ENCODE measurements at regions not wholly inside any gene's neighbourhood (a gene's known extent, or its start where the extent isn't known, plus 50 kb on each side); places are given as distances from the start of the nearest gene placed in this dataset.

- no peak for DNase-seq (ENCODE audit: low spot score in 2 of 2)
- Histone ChIP-seq H3K36me3 (no peaks in the 10 kb centered on the region), H3K4me3 (no peak overlapping the region), H3K27me3 (no peaks in the 10 kb centered on the region), H3K9me3 (no peaks in the 10 kb centered on the region), H3K4me1 (no peaks in the 10 kb centered on the region), H3K27ac (no peak overlapping the region)
- TF ChIP-seq POLR2A (IDR thresholded peaks at IDR 0.05) (no peak), EP300 (IDR thresholded peaks at IDR 0.05) (no peak), POLR2AphosphoS5 (IDR thresholded peaks at IDR 0.05) (no peak)
- TF ChIP-seq, protein P1, sequence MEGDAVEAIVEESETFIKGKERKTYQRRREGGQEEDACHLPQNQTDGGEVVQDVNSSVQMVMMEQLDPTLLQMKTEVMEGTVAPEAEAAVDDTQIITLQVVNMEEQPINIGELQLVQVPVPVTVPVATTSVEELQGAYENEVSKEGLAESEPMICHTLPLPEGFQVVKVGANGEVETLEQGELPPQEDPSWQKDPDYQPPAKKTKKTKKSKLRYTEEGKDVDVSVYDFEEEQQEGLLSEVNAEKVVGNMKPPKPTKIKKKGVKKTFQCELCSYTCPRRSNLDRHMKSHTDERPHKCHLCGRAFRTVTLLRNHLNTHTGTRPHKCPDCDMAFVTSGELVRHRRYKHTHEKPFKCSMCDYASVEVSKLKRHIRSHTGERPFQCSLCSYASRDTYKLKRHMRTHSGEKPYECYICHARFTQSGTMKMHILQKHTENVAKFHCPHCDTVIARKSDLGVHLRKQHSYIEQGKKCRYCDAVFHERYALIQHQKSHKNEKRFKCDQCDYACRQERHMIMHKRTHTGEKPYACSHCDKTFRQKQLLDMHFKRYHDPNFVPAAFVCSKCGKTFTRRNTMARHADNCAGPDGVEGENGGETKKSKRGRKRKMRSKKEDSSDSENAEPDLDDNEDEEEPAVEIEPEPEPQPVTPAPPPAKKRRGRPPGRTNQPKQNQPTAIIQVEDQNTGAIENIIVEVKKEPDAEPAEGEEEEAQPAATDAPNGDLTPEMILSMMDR (IDR thresholded peaks at IDR 0.05), result no peak
Observed at GRCh38 chr18:30451981-30452380, 590.6 kb downstream of the DSC3 start.

DNA sequence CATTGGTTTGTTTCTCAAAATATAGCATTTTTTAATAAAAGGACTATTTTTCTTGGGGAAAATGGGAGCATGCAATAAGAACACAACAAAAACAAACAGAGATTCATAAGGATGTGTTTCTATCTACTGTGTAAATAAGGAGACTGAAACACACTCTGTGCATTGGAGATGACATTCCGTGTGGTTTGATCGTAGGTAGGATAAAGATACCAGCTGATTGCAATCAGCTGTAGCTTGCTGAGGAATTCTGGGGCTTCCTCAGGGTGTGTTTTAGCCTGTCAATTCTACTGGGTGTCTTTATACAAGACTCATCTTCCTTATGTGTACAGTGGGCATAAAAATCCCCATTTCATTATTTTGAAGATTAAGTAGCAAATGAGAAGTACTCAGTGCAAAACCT, 591.6 kb downstream of the DSC3 start:
- WGBS, result 32% methylated on average over 2 of the region's 2 CpGs
- DNase-seq (ENCODE audit: low spot score in 2 of 2), result no peak
- TF ChIP-seq, protein P1 (IDR thresholded peaks at IDR 0.05), result no peak
- TF ChIP-seq POLR2A (IDR thresholded peaks at IDR 0.05) (no peak), EP300 (IDR thresholded peaks at IDR 0.05) (no peak), POLR2AphosphoS5 (IDR thresholded peaks at IDR 0.05) (no peak)

GRCh38 chr18:30446605-30447004, 595.9 kb downstream of the DSC3 start:
- H3K27me3 ChIP-seq, result no peaks in the 10 kb centered on the region
- no peaks in the 10 kb centered on the region for H3K36me3 ChIP-seq
- no peaks in the 10 kb centered on the region for H3K9me3 ChIP-seq
- TF ChIP-seq POLR2AphosphoS5 (IDR thresholded peaks at IDR 0.05) (no peak), POLR2A (IDR thresholded peaks at IDR 0.05) (no peak), EP300 (IDR thresholded peaks at IDR 0.05) (no peak)
- TF ChIP-seq, protein P1 (IDR thresholded peaks at IDR 0.05), result no peak
- no peaks in the 10 kb centered on the region for H3K4me1 ChIP-seq
- WGBS, result 70% methylated on average over 6 of the region's 6 CpGs
- no peak for DNase-seq (ENCODE audit: low spot score in 2 of 2)
- no peak overlapping the region for H3K4me3 ChIP-seq
- no peak overlapping the region for H3K27ac ChIP-seq

More for the DNA sequence above, 591.6 kb downstream of the DSC3 start:
- no peaks in the 10 kb centered on the region for H3K27me3 ChIP-seq
- no peaks in the 10 kb centered on the region for H3K9me3 ChIP-seq
- no peak overlapping the region for H3K4me3 ChIP-seq
- no peaks in the 10 kb centered on the region for H3K36me3 ChIP-seq
- H3K27ac ChIP-seq, result no peak overlapping the region
- no peaks in the 10 kb centered on the region for H3K4me1 ChIP-seq

GRCh38 chr18:30444544-30444943, 598.0 kb downstream of the DSC3 start:
- TF ChIP-seq POLR2A (IDR thresholded peaks at IDR 0.05) (no peak), POLR2AphosphoS5 (IDR thresholded peaks at IDR 0.05) (no peak), EP300 (IDR thresholded peaks at IDR 0.05) (no peak)
- TF ChIP-seq, protein P1 (IDR thresholded peaks at IDR 0.05), result no peak
- WGBS, result 62% methylated on average over 2 of the region's 2 CpGs
- no peak for DNase-seq (ENCODE audit: low spot score in 2 of 2)

GRCh38 chr18:30440351-30440750, 602.2 kb downstream of the DSC3 start:
- Histone ChIP-seq H3K27me3 (no peaks in the 10 kb centered on the region), H3K4me3 (no peak overlapping the region), H3K4me1 (no peaks in the 10 kb centered on the region), H3K36me3 (no peaks in the 10 kb centered on the region), H3K27ac (no peak overlapping the region), H3K9me3 (no peaks in the 10 kb centered on the region)
- TF ChIP-seq POLR2A (IDR thresholded peaks at IDR 0.05) (no peak), POLR2AphosphoS5 (IDR thresholded peaks at IDR 0.05) (no peak), EP300 (IDR thresholded peaks at IDR 0.05) (no peak)
- TF ChIP-seq, protein P1 (IDR thresholded peaks at IDR 0.05), result no peak
- WGBS, result 60% methylated on average over 2 of the region's 2 CpGs
- DNase-seq (ENCODE audit: low spot score in 2 of 2), result no peak

More at GRCh38 chr18:30444544-30444943, 598.0 kb downstream of the DSC3 start:
- H3K27me3 ChIP-seq, result no peaks in the 10 kb centered on the region
- H3K9me3 ChIP-seq, result no peaks in the 10 kb centered on the region
- no peak overlapping the region for H3K27ac ChIP-seq
- H3K4me3 ChIP-seq, result no peak overlapping the region
- no peaks in the 10 kb centered on the region for H3K4me1 ChIP-seq
- no peaks in the 10 kb centered on the region for H3K36me3 ChIP-seq
